Hepatocyte (in vitro differentiated cells): ENCODE measurements at regions not wholly inside any gene's neighbourhood (a gene's known extent, or its start where the extent isn't known, plus 50 kb on each side); places are given as distances from the start of the nearest gene placed in this dataset.

Experiments used
- EZH2phosphoT487 ChIP-seq: fragments of 200-600 bp; sonication (generic); IDR thresholded peaks from one replicate; pipeline ENCODE4 v1.6.1; 2018; ENCODE audit warnings: antibody characterized with exemption, mild to moderate bottlenecking, low read depth, moderate library complexity; ENCODE audit not compliant: unreplicated experiment, severe bottlenecking
- TF ChIP-seq, protein P1 (sequence below): fragments of 200-600 bp; sonication (generic); IDR thresholded peaks from 2 replicates; pipeline ENCODE4 v1.5.1; 2016; ENCODE audit warnings: antibody characterized with exemption, mild to moderate bottlenecking; ENCODE audit not compliant: poor library complexity

DNA sequence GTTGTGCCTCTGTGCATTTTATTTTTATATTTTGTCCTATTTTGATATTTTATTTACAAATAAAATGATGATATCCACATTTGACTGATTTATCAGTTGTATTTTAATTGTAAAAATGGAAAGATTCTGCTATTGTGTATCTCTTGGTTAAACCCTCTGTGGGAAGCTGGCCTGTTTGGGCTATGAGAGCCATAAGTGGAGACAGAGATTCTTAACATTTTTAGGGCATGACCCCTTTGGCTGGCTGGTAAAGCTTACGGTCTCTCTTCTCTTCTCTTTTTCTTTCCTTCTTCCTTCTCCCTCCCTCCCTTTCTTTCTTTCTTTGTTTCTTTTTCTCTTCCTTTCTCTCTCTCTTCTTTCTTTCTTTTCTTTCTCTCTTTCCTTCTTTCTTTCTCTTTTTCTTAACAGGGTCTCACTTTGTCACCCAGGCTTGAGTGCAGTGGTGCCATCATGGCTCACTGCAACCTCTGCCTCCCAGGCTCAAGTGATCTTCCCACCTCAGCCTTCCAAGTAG lies 172.3 kb upstream of the CDYL start:
- TF ChIP-seq, protein P1, sequence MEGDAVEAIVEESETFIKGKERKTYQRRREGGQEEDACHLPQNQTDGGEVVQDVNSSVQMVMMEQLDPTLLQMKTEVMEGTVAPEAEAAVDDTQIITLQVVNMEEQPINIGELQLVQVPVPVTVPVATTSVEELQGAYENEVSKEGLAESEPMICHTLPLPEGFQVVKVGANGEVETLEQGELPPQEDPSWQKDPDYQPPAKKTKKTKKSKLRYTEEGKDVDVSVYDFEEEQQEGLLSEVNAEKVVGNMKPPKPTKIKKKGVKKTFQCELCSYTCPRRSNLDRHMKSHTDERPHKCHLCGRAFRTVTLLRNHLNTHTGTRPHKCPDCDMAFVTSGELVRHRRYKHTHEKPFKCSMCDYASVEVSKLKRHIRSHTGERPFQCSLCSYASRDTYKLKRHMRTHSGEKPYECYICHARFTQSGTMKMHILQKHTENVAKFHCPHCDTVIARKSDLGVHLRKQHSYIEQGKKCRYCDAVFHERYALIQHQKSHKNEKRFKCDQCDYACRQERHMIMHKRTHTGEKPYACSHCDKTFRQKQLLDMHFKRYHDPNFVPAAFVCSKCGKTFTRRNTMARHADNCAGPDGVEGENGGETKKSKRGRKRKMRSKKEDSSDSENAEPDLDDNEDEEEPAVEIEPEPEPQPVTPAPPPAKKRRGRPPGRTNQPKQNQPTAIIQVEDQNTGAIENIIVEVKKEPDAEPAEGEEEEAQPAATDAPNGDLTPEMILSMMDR: no peak
- no peak for TF ChIP-seq EZH2phosphoT487
